ENCODE measurements at regions not wholly inside any gene's neighbourhood (a gene's known extent, or its start where the extent isn't known, plus 50 kb on each side); places are given as distances from the start of the nearest gene placed in this dataset.

GRCh38 chr5:84863020-84863419 lies 478.3 kb upstream of the EDIL3 start:
- TF ChIP-seq ARNT (IDR thresholded peaks at IDR 0.05) (no peak), ELF4 (IDR thresholded peaks at IDR 0.05) (no peak), FOXM1 (IDR thresholded peaks at IDR 0.05; ENCODE audit: borderline replicate concordance) (no peak), HDGF (IDR thresholded peaks at IDR 0.05; ENCODE audit: borderline replicate concordance) (no peak), NFRKB (IDR thresholded peaks at IDR 0.05) (no peak), SP1 (IDR thresholded peaks at IDR 0.05) (no peak), FOXK2 (IDR thresholded peaks at IDR 0.05) (no peak), FOXA1 (IDR thresholded peaks at IDR 0.05) (no peak), BHLHE40 (IDR thresholded peaks at IDR 0.05; ENCODE audit: borderline replicate concordance) (no peak), L3MBTL2 (conservative IDR thresholded peaks at IDR 0.05) (no peak), LEF1 (IDR thresholded peaks at IDR 0.05; ENCODE audit: borderline replicate concordance) (no peak), SUZ12 (IDR thresholded peaks at IDR 0.05) (no peak), CTBP1 (IDR thresholded peaks at IDR 0.05; ENCODE audit: borderline replicate concordance) (no peak)
- CTCF ChIA-PET = no interaction called here
- POLR2A ChIA-PET = no interaction called here
- no peak for DNase-seq (ENCODE audit: extremely low spot score)

DNA sequence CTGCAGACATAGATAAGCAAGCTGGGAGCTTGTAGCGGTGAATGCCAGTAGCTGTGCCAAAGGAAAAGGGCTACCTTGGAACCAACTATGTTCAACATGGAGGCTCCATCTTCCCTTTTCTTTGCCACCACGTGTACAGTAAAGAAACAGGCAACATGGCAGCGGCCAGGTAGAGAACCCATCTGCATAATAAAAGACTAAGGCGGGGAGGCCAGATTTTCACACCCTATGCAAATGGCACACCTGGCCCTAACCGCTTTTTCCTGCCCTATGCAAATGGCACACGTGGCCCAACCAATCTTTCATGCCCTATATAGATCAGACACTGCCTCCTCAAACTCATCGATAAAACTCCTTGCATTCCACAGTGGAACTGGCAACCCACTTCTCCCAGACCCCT lies 477.5 kb upstream of the EDIL3 start:
- POLR2A ChIA-PET = no interaction called here
- CTCF ChIA-PET = no interaction called here
- DNase-seq (ENCODE audit: extremely low spot score) = no peak
- TF ChIP-seq ELF4 (IDR thresholded peaks at IDR 0.05) (no peak), FOXA1 (IDR thresholded peaks at IDR 0.05) (no peak), LEF1 (IDR thresholded peaks at IDR 0.05; ENCODE audit: borderline replicate concordance) (no peak)
- TF ChIP-seq, protein P1, sequence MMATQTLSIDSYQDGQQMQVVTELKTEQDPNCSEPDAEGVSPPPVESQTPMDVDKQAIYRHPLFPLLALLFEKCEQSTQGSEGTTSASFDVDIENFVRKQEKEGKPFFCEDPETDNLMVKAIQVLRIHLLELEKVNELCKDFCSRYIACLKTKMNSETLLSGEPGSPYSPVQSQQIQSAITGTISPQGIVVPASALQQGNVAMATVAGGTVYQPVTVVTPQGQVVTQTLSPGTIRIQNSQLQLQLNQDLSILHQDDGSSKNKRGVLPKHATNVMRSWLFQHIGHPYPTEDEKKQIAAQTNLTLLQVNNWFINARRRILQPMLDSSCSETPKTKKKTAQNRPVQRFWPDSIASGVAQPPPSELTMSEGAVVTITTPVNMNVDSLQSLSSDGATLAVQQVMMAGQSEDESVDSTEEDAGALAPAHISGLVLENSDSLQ (IDR thresholded peaks at IDR 0.05) = no peak

DNA sequence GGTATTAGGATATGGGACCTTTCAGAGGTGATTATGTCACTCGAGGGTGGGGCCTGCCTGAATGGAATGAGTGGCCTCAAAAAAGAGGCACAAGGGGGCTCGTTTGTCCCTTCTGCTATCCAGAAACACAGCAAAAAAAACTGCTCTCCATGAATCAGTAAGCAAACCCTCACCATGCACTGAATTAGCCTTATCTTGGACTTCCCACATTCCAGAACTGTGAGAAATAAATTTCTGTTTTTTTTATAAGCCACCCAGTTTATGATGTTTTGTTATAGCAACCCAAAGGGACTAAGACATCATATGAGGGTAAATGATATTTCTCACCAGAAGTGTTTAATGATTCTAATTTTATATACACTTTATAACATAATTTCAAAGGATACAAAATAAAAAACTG lies 476.6 kb upstream of the EDIL3 start:
- no peak for TF ChIP-seq NFRKB (IDR thresholded peaks at IDR 0.05)
- no peak for TF ChIP-seq L3MBTL2 (conservative IDR thresholded peaks at IDR 0.05)
- TF ChIP-seq, protein P1 (IDR thresholded peaks at IDR 0.05) = no peak
- no peak for TF ChIP-seq FOXK2 (IDR thresholded peaks at IDR 0.05)
- no peak for TF ChIP-seq SP1 (IDR thresholded peaks at IDR 0.05)
- TF ChIP-seq FOXA1 (IDR thresholded peaks at IDR 0.05) = no peak
- TF ChIP-seq ZNF384 (IDR thresholded peaks at IDR 0.05) = no peak
- no peak for TF ChIP-seq TARDBP (IDR thresholded peaks at IDR 0.05)
- TF ChIP-seq ARNT (IDR thresholded peaks at IDR 0.05) = no peak
- no peak for TF ChIP-seq FOXM1 (IDR thresholded peaks at IDR 0.05; ENCODE audit: borderline replicate concordance)
- no peak for TF ChIP-seq ELF4 (IDR thresholded peaks at IDR 0.05)
- TF ChIP-seq SUZ12 (IDR thresholded peaks at IDR 0.05) = no peak
- no peak for TF ChIP-seq CTBP1 (IDR thresholded peaks at IDR 0.05; ENCODE audit: borderline replicate concordance)
- no peak for TF ChIP-seq HDGF (IDR thresholded peaks at IDR 0.05; ENCODE audit: borderline replicate concordance)
- TF ChIP-seq LEF1 (IDR thresholded peaks at IDR 0.05; ENCODE audit: borderline replicate concordance) = no peak
- no peak for TF ChIP-seq BHLHE40 (IDR thresholded peaks at IDR 0.05; ENCODE audit: borderline replicate concordance)

GRCh38 chr5:84859056-84859455 lies 474.4 kb upstream of the EDIL3 start:
- TF ChIP-seq FOXK2 (IDR thresholded peaks at IDR 0.05) = no peak
- TF ChIP-seq FOXM1 (IDR thresholded peaks at IDR 0.05; ENCODE audit: borderline replicate concordance) = no peak
- ChIA-PET POLR2A (no interaction called here), CTCF (no interaction called here)
- DNase-seq (ENCODE audit: extremely low spot score) = no peak

More for the DNA sequence above, 476.6 kb upstream of the EDIL3 start:
- no peak for DNase-seq (ENCODE audit: extremely low spot score)
- ChIA-PET CTCF (no interaction called here), POLR2A (no interaction called here)

- ChIA-PET POLR2A (no interaction called here), CTCF (no interaction called here)
- TF ChIP-seq FOXA1 (IDR thresholded peaks at IDR 0.05) = no peak
- no peak for TF ChIP-seq L3MBTL2 (conservative IDR thresholded peaks at IDR 0.05)
- TF ChIP-seq LEF1 (IDR thresholded peaks at IDR 0.05; ENCODE audit: borderline replicate concordance) = no peak
- TF ChIP-seq, protein P1 (IDR thresholded peaks at IDR 0.05) = no peak
- no peak for TF ChIP-seq HDGF (IDR thresholded peaks at IDR 0.05; ENCODE audit: borderline replicate concordance)
- no peak for TF ChIP-seq SP1 (IDR thresholded peaks at IDR 0.05)
- no peak for TF ChIP-seq CTBP1 (IDR thresholded peaks at IDR 0.05; ENCODE audit: borderline replicate concordance)
- no peak for TF ChIP-seq NFRKB (IDR thresholded peaks at IDR 0.05)
- TF ChIP-seq ZNF384 (IDR thresholded peaks at IDR 0.05) = no peak
- DNase-seq (ENCODE audit: extremely low spot score) = no peak
These were observed 447.0 kb upstream of the EDIL3 start for GRCh38 chr5:84831701-84832100.

- no peak for TF ChIP-seq ARNT (IDR thresholded peaks at IDR 0.05)
- no peak for TF ChIP-seq FOXM1 (IDR thresholded peaks at IDR 0.05; ENCODE audit: borderline replicate concordance)
- no peak for TF ChIP-seq FOXA1 (IDR thresholded peaks at IDR 0.05)
- TF ChIP-seq CTBP1 (IDR thresholded peaks at IDR 0.05; ENCODE audit: borderline replicate concordance) = no peak
- TF ChIP-seq ELF4 (IDR thresholded peaks at IDR 0.05) = no peak
- TF ChIP-seq SUZ12 (IDR thresholded peaks at IDR 0.05) = no peak
- TF ChIP-seq L3MBTL2 (conservative IDR thresholded peaks at IDR 0.05) = no peak
- POLR2A ChIA-PET = no interaction called here
- no peak for DNase-seq (ENCODE audit: extremely low spot score)
- CTCF ChIA-PET = no interaction called here
These were observed 445.6 kb upstream of the EDIL3 start for GRCh38 chr5:84830265-84830664.

DNA sequence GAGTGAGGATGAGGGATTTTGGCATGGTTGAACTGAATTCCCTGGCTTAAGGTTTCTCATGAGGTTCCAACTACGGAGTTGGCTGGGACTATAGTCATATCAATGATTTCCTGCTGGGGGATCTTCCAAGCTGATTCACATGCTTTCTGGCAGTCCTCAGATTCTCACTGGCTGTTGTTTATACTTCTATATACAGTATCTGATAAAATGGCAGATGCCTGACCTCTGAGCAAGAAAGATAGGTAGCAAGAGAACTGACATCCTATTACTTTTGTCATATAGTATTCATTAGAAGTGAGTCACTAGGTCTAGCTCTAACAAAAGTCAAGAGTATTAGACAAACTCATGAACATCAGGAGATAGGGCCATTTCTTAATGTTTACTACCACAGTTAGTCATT lies 440.9 kb upstream of the EDIL3 start:
- TF ChIP-seq TARDBP (IDR thresholded peaks at IDR 0.05) (no peak), FOXK2 (IDR thresholded peaks at IDR 0.05) (no peak), FOXM1 (IDR thresholded peaks at IDR 0.05; ENCODE audit: borderline replicate concordance) (no peak), L3MBTL2 (conservative IDR thresholded peaks at IDR 0.05) (no peak), CTBP1 (IDR thresholded peaks at IDR 0.05; ENCODE audit: borderline replicate concordance) (no peak), ARNT (IDR thresholded peaks at IDR 0.05) (no peak), ZNF384 (IDR thresholded peaks at IDR 0.05) (no peak), FOXA1 (IDR thresholded peaks at IDR 0.05) (no peak), ELF4 (IDR thresholded peaks at IDR 0.05) (no peak), BHLHE40 (IDR thresholded peaks at IDR 0.05; ENCODE audit: borderline replicate concordance) (no peak), SUZ12 (IDR thresholded peaks at IDR 0.05) (no peak), LEF1 (IDR thresholded peaks at IDR 0.05; ENCODE audit: borderline replicate concordance) (no peak), NFRKB (IDR thresholded peaks at IDR 0.05) (no peak), HDGF (IDR thresholded peaks at IDR 0.05; ENCODE audit: borderline replicate concordance) (no peak), SP1 (IDR thresholded peaks at IDR 0.05) (no peak)
- TF ChIP-seq, protein P1 (IDR thresholded peaks at IDR 0.05) = no peak
- DNase-seq (ENCODE audit: extremely low spot score) = no peak
- POLR2A ChIA-PET = no interaction called here
- CTCF ChIA-PET = no interaction called here
